ENCODE measurements at regions not wholly inside any gene's neighbourhood (a gene's known extent, or its start where the extent isn't known, plus 50 kb on each side); places are given as distances from the start of the nearest gene placed in this dataset.

GRCh38 chr11:134676516-134677287 is 264.7 kb upstream of the B3GAT1 start:
- Mint-ChIP-seq H3K36me3 (ENCODE audit: low read depth) (no peaks in the 10 kb centered on the region), H3K27me3 (ENCODE audit: low read depth) (peaks cover 26% of the 10 kb centered on the region), H3K9me3 (no peaks in the 10 kb centered on the region), H3K4me3 (no peak overlapping the region), H3K4me1 (no peaks in the 10 kb centered on the region), H3K27ac (no peak overlapping the region)
- TF ChIP-seq CTCF (IDR thresholded peaks at IDR 0.05; ENCODE audit: unreplicated experiment in 3 of 3): no peak

GRCh38 chr11:134675983-134676382 is 263.9 kb upstream of the B3GAT1 start:
- no peak overlapping the region for H3K4me3 Mint-ChIP-seq
- H3K4me1 Mint-ChIP-seq: peaks cover 2% of the 10 kb centered on the region
- no peak for TF ChIP-seq CTCF (IDR thresholded peaks at IDR 0.05; ENCODE audit: unreplicated experiment in 3 of 3)
- no peak overlapping the region for H3K27ac Mint-ChIP-seq
- peaks cover 28% of the 10 kb centered on the region for H3K27me3 Mint-ChIP-seq (ENCODE audit: low read depth)
- H3K9me3 Mint-ChIP-seq: no peaks in the 10 kb centered on the region
- H3K36me3 Mint-ChIP-seq (ENCODE audit: low read depth): no peaks in the 10 kb centered on the region

GRCh38 chr11:134674974-134675373 is 262.9 kb upstream of the B3GAT1 start:
- Mint-ChIP-seq H3K27ac (no peak overlapping the region), H3K27me3 (ENCODE audit: low read depth) (peaks cover 33% of the 10 kb centered on the region), H3K4me1 (peaks cover 11% of the 10 kb centered on the region), H3K9me3 (no peaks in the 10 kb centered on the region), H3K4me3 (no peak overlapping the region), H3K36me3 (ENCODE audit: low read depth) (no peaks in the 10 kb centered on the region)
- no peak for TF ChIP-seq CTCF (IDR thresholded peaks at IDR 0.05; ENCODE audit: unreplicated experiment in 3 of 3)

- H3K9me3 Mint-ChIP-seq: no peaks in the 10 kb centered on the region
- no peak overlapping the region for H3K27ac Mint-ChIP-seq
- no peak overlapping the region for H3K4me3 Mint-ChIP-seq
- TF ChIP-seq CTCF (IDR thresholded peaks at IDR 0.05; ENCODE audit: unreplicated experiment in 3 of 3): no peak
- peaks cover 11% of the 10 kb centered on the region for H3K4me1 Mint-ChIP-seq
- H3K27me3 Mint-ChIP-seq (ENCODE audit: low read depth): peaks cover 40% of the 10 kb centered on the region
- H3K36me3 Mint-ChIP-seq (ENCODE audit: low read depth): no peaks in the 10 kb centered on the region
These were observed 258.9 kb upstream of the B3GAT1 start for GRCh38 chr11:134670961-134671370.

- no peak for TF ChIP-seq CTCF (IDR thresholded peaks at IDR 0.05; ENCODE audit: unreplicated experiment in 3 of 3)
- Mint-ChIP-seq H3K9me3 (no peaks in the 10 kb centered on the region), H3K27ac (no peak overlapping the region), H3K27me3 (ENCODE audit: low read depth) (peaks cover 47% of the 10 kb centered on the region), H3K36me3 (ENCODE audit: low read depth) (no peaks in the 10 kb centered on the region), H3K4me1 (peaks cover 11% of the 10 kb centered on the region), H3K4me3 (no peak overlapping the region)
These were observed 258.3 kb upstream of the B3GAT1 start for GRCh38 chr11:134670247-134670782.

GRCh38 chr11:134669796-134670195 is 257.8 kb upstream of the B3GAT1 start:
- Mint-ChIP-seq H3K4me3 (no peak overlapping the region), H3K27me3 (ENCODE audit: low read depth) (peaks cover 49% of the 10 kb centered on the region), H3K36me3 (ENCODE audit: low read depth) (no peaks in the 10 kb centered on the region), H3K9me3 (no peaks in the 10 kb centered on the region), H3K27ac (no peak overlapping the region), H3K4me1 (peaks cover 11% of the 10 kb centered on the region)
- TF ChIP-seq CTCF (IDR thresholded peaks at IDR 0.05; ENCODE audit: unreplicated experiment in 3 of 3): no peak

Measured in nephron (organoid).